Endothelial cell of umbilical vein (primary cell): ENCODE measurements at regions not wholly inside any gene's neighbourhood (a gene's known extent, or its start where the extent isn't known, plus 50 kb on each side); places are given as distances from the start of the nearest gene placed in this dataset.

Experiments used
- BruUV-seq: library from RNA; stranded (reverse); fragments of 400-500 nt; replicated peaks from 2 replicates; lab custom pipeline; 2021; lab: Mats Ljungman, UMichigan
- CTCF ChIA-PET: fragments of 300-600, 350-600 bp; sonication (Branson Sonifier 250); formaldehyde crosslinking; loops from one replicate; lab custom pipeline; 2021; ENCODE audit warnings: antibody characterized with exemption, inconsistent platforms; lab: Charles Lee
- POLR2A ChIA-PET: fragments of 300-600, 350-600 bp; sonication (Branson Sonifier 250); formaldehyde crosslinking; loops from one replicate; lab custom pipeline; 2021; ENCODE audit warnings: antibody characterized with exemption, inconsistent platforms; lab: Charles Lee
- DNase-seq: peaks from one replicate; pipeline ENCODE4 v3.0.0-alpha.2; 2011; ENCODE audit warnings: low read depth, low spot score
- FAIRE-seq: peaks from 2 replicates; lab custom pipeline; 2011; peaks lifted over from hg19 to GRCh38; lab: Jason Lieb, UNC
- H2AFZ ChIP-seq: 2 replicates; pipeline ENCODE4 v1.6.0; 2012; ENCODE audit warnings: low read depth, low read length, control low read depth, inconsistent platforms
- H3K27ac ChIP-seq: 2 replicates; pipeline ENCODE4 v1.5.1; 2011; ENCODE audit warnings: low read depth, mild to moderate bottlenecking, control low read depth, low read length, moderate library complexity; ENCODE audit not compliant: insufficient read depth
- H3K27me3 ChIP-seq, 2 experiments: 2 replicates each; pipeline versions ENCODE4 v1.6.0 to v1.6.1; 2011; ENCODE audit warnings: low read length in 2 of 2, mixed read lengths in 1 of 2; ENCODE audit not compliant: control insufficient read depth in 2 of 2, insufficient read depth in 2 of 2
- H3K36me3 ChIP-seq, 2 experiments: 2 replicates in 1 of 2; 3 replicates in 1 of 2; pipeline ENCODE4 v1.5.1; 2011; ENCODE audit warnings: low read length in 2 of 2, mild to moderate bottlenecking in 1 of 2, moderate library complexity in 1 of 2; ENCODE audit not compliant: control insufficient read depth in 2 of 2, insufficient read depth in 2 of 2; ENCODE audit errors: extremely low read depth in 1 of 2
- H3K4me1 ChIP-seq: 3 replicates; pipeline ENCODE4 v1.5.1; 2011; ENCODE audit warnings: mild to moderate bottlenecking, low read length; ENCODE audit not compliant: control insufficient read depth, insufficient read depth; ENCODE audit errors: extremely low read depth
- H3K4me2 ChIP-seq: 2 replicates; pipeline ENCODE4 v1.6.1; 2011; ENCODE audit warnings: low read length, control low read depth, mixed read lengths; ENCODE audit not compliant: insufficient read depth
- H3K4me3 ChIP-seq, 3 experiments: fragments of 200-600 bp in 1 of 3; sonication (generic), shearing (Covaris generic) in 1 of 3; replicated peaks in 1 of 3; 2 replicates each; pipeline ENCODE4 v1.5.1; 2011 to 2016; ENCODE audit warnings: control low read depth in 3 of 3, low read length in 3 of 3, mild to moderate bottlenecking in 2 of 3, inconsistent platforms in 1 of 3, low read depth in 1 of 3, moderate library complexity in 1 of 3; ENCODE audit not compliant: insufficient read depth in 1 of 3
- H3K79me2 ChIP-seq: 2 replicates; pipeline ENCODE4 v1.6.0; 2012; ENCODE audit warnings: low read length, inconsistent platforms; ENCODE audit not compliant: control insufficient read depth, insufficient read depth
- H3K9ac ChIP-seq: replicated peaks from 2 replicates; pipeline ENCODE3; 2011; ENCODE audit warnings: low read length, control low read depth; ENCODE audit not compliant: insufficient read depth; ENCODE audit errors: extremely low read depth
- H3K9me1 ChIP-seq: replicated peaks from 3 replicates; pipeline ENCODE4 v1.6.0; 2011; ENCODE audit warnings: mild to moderate bottlenecking, low read length; ENCODE audit not compliant: control insufficient read depth, insufficient read depth; ENCODE audit errors: extremely low read depth
- H3K9me3 ChIP-seq: replicated peaks from 2 replicates; pipeline ENCODE4 v1.5.1; 2012; ENCODE audit warnings: low read length, inconsistent platforms; ENCODE audit not compliant: control insufficient read depth, insufficient read depth
- H4K20me1 ChIP-seq: replicated peaks from 2 replicates; pipeline ENCODE3; 2011; ENCODE audit warnings: mild to moderate bottlenecking, low read length; ENCODE audit not compliant: control insufficient read depth, insufficient read depth; ENCODE audit errors: extremely low read depth
- CTCF ChIP-seq, 2 donors: IDR thresholded peaks; 1 replicate in 1 of 2; 2 replicates in 1 of 2; pipeline ENCODE4 v1.5.1; 2011; ENCODE audit warnings: low read length in 2 of 2, mild to moderate bottlenecking in 2 of 2, moderate library complexity in 2 of 2, control low read depth in 1 of 2, inconsistent platforms in 1 of 2, low read depth in 1 of 2; ENCODE audit not compliant: insufficient read depth in 1 of 2; ENCODE audit errors: extremely low read depth in 1 of 2
- EZH2 ChIP-seq: IDR thresholded peaks from 2 replicates; pipeline ENCODE4 v1.6.1; 2012; ENCODE audit warnings: borderline replicate concordance, low read depth, mild to moderate bottlenecking, moderate library complexity, low read length, inconsistent platforms; ENCODE audit not compliant: severe bottlenecking
- FOS ChIP-seq: IDR thresholded peaks from 2 replicates; pipeline ENCODE4 v1.6.1; 2011; ENCODE audit warnings: mild to moderate bottlenecking, low read length, moderate library complexity, borderline replicate concordance; ENCODE audit not compliant: insufficient read depth
- GATA2 ChIP-seq: IDR thresholded peaks from 2 replicates; pipeline ENCODE4 v1.7.0; 2011; ENCODE audit warnings: low read depth, mild to moderate bottlenecking, moderate library complexity, mixed read lengths, low read length; ENCODE audit not compliant: insufficient read length, insufficient read depth
- JUN ChIP-seq: IDR thresholded peaks from 2 replicates; pipeline ENCODE4 v1.6.1; 2011; ENCODE audit warnings: borderline replicate concordance, low read depth; ENCODE audit not compliant: insufficient read length, insufficient read depth
- MAX ChIP-seq: IDR thresholded peaks from 2 replicates; pipeline ENCODE4 v1.6.1; 2011; ENCODE audit not compliant: insufficient read depth, insufficient read length
- MYC ChIP-seq: IDR thresholded peaks from one replicate; pipeline ENCODE4 v1.6.1; 2011; ENCODE audit warnings: mild to moderate bottlenecking, low read depth, low read length
- POLR2A ChIP-seq: IDR thresholded peaks from 2 replicates; pipeline ENCODE4 v1.6.1; 2012; ENCODE audit warnings: low read depth, mild to moderate bottlenecking, control low read depth, low read length
- dilution Hi-C: fragments of 300-500 bp; cut with MboI; formaldehyde crosslinking; loops from one replicate; pipeline ENCODE4 v1.15.0; 2019; ENCODE audit warnings: low sequenced_read_pairs; ENCODE audit not compliant: extremely low pct_ligation_motif_present
- intact Hi-C: fragments of 100-400 bp; cut with micrococcal nuclease; formaldehyde crosslinking; loops from one replicate; pipeline ENCODE4 v1.10.0; 2022

- TF ChIP-seq MYC (no peak), CTCF (IDR thresholded peaks at IDR 0.05; ENCODE audit: extremely low read depth in 1 of 2, insufficient read depth in 1 of 2, low read depth in 1 of 2, low read length in 2 of 2) (no peak), EZH2 (no peak), JUN (no peak), GATA2 (no peak), MAX (no peak), POLR2A (no peak), FOS (no peak)
- ChIA-PET CTCF (no interaction called here), POLR2A (no interaction called here)
- H3K36me3 ChIP-seq, result no peaks in the 10 kb centered on the region
- intact Hi-C loops, result no loop called here
- no peaks in the 10 kb centered on the region for H3K4me1 ChIP-seq
- DNase-seq (no peak), FAIRE-seq (no peak)
- H3K9ac ChIP-seq, result no peak overlapping the region
- H3K27me3 ChIP-seq, result no peaks in the 10 kb centered on the region
- no TSS peak for BruUV-seq
- peaks cover 9% of the 10 kb centered on the region for H3K9me3 ChIP-seq
- no peaks in the 10 kb centered on the region for H4K20me1 ChIP-seq
- H3K27ac ChIP-seq, result no peak overlapping the region
- dilution Hi-C loops, result no loop called here
- no peak overlapping the region for H3K4me3 ChIP-seq
- no peaks in the 10 kb centered on the region for H3K9me1 ChIP-seq
- no peak overlapping the region for H2AFZ ChIP-seq
- no peaks in the 10 kb centered on the region for H3K79me2 ChIP-seq
- H3K4me2 ChIP-seq, result no peak overlapping the region
Observed at GRCh38 chr19:29338480-29338879, 125.5 kb upstream of the UQCRFS1 start.
